ENCODE measurements at regions not wholly inside any gene's neighbourhood (a gene's known extent, or its start where the extent isn't known, plus 50 kb on each side); places are given as distances from the start of the nearest gene placed in this dataset.
"Not testable (repeated sequence)": the region's sequence is repeated elsewhere in the genome, so short reads cannot be mapped to it uniquely, and the experiment has no call there.

DNA sequence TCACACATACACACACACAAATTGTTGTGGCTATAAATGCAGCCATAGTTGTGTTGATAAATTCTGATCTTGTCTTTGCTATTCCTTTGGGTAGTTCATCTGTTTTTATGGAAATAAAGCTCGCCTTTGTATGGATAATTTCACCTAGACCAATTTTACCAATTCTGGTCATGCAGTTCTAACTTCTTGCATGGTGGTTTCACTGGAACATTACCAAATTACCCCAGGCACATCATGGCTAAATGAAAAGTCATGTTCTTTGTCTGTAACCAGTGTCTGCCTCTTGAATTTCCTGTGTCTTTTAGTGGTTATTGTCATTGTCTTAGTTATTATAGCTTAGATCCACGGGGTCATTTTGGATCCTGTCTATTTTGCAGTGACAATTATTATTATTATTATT lies 50.3 kb upstream of the TMC1 start:
- DNase-seq (ENCODE audit: low read depth in 2 of 2), result no peak

DNA sequence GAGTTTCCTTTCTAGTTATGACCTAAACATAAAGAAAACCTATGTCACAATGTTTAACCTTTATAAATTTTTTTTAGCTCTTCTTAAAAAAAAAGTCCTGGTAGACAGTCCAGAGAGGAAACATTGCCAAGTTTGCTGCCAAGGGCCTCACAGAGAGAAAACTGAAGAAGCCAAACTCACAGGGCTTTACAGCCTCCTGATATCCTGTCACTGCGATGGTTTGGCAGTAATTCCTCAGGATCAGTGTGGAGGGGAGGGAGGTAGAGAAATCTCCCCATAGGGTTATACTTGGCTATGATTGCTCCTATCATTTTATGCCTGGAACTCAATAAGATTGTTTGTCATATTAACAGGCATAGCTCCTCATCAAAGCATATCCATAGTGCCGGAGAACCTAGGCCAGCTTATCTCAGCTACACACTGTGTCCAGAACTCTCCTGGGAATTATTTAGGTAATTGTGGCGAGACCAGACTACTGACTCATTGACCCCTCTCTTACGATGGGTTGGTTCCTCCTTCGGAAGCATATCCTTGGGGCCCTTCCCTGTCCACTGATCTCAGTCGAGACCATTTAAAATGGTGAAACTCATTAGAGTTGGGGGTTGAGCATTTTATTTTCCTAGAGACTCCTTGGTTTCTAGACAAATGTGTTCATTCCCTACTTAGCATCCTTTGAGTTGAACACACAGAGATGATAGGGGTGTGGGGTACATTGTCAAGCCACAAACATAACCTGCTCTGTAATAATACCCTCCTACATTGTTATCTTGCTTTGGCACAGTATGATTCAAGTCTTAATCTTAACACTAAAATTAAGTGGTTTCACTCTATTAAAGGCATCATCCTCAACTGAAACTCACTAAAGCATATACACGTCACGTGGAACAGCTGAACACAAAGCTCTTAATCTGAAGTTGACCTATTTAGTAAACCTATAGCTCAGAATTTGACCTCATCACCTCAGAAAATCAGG lies 53.4 kb upstream of the TMC1 start:
- no peak for DNase-seq (ENCODE audit: low read depth in 2 of 2)

DNA sequence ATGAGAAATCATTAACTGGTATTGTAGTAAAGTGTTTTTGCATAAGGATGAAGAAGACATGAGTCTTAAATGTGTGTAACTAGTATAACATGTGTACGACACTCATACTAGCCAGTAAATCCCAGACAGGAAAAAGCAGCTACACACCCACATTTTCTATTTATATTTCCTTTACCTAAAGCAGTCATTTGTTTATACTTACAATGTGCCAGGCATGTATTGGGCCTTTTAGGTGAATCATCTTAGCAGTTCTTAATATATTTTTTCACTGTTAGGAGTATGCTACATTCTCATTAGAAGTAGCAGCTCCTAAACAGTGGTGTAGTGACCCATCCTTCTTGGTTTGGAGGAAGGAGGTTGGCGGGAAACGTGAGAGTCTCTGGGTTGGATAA lies 55.8 kb upstream of the TMC1 start:
- DNase-seq (ENCODE audit: low read depth in 2 of 2), result no peak

GRCh38 chr9:72464857-72465592 lies 56.4 kb upstream of the TMC1 start:
- DNase-seq (ENCODE audit: low read depth in 2 of 2), result no peak

DNA sequence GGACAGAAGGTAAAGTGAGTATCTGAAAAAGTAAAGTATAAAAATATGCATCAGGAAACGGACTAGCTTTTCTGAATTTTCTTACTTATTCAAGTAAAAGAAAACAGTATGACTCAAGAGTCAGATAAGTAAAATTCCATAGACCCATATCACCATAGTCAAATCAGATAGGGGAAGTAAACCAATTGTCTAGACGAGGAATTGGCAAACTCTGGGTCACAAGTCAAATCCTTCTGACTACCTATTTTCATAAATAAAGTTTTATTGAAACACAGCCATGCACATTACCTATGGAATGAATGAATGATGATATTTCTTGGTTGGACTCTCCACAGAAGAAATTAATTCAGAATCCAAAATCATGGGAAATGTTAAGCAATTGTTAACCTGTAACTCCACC lies 59.1 kb upstream of the TMC1 start:
- no peak for DNase-seq (ENCODE audit: low read depth in 2 of 2)

- no peak for DNase-seq (ENCODE audit: low read depth in 2 of 2)
These were observed 60.8 kb upstream of the TMC1 start for GRCh38 chr9:72460342-72461312.

- DNase-seq (ENCODE audit: low read depth in 2 of 2), result no peak
These were observed 62.1 kb upstream of the TMC1 start for GRCh38 chr9:72459308-72459707.

DNA sequence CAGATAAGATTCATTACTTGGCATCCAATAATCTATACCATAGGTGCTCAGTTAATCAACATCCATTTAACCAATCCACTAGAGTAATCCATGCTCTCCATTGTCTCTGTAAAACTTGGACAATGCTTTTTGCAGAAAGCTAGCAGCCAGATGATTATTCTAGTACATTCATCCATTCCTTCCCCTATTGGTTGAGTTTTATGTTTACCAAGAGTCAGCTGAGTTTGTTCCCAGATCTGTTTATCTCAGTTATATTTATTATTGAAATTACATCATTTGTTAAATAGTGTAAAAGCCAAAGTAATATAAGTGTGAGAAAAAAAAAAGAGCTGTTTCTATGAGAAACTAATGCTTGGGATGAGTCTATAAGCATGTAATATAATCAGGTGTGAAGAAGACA lies 63.3 kb upstream of the TMC1 start:
- no peak for DNase-seq (ENCODE audit: low read depth in 2 of 2)

- no peak for DNase-seq (ENCODE audit: low read depth in 2 of 2)
These were observed 64.0 kb upstream of the TMC1 start for GRCh38 chr9:72457366-72457765.

DNA sequence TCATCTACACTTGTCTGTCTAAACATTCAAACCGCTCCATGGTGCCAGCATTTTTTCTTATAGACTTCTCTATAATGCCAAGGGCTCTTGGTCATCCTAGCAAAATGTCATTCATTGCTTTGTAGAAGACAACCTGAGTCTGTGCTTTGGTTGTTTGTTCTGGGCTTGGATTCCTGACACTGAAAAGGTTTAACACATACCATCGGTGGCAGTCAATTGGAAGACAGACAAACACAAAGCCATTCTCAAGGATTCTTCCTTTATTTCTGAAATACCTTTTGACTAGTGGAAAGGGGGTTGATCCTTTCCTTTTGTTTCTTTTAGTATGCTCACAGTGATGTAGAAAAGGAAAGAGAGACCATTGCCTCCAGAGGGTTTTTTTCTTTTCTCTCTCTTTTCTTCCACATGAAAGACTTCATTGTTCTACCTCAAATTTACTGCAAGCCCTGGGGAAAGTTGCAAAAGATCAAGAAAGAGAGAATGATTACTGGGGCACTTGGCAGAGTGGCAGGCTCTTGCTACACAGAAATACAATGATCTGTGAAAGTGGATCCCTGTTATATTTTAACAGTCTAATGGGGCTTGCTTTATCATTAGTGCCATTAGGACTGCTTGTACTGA lies 66.4 kb upstream of the TMC1 start:
- DNase-seq (ENCODE audit: low read depth in 2 of 2), result no peak

GRCh38 chr9:72453797-72454196 lies 67.6 kb upstream of the TMC1 start:
- no peak for DNase-seq (ENCODE audit: low read depth in 2 of 2)

DNA sequence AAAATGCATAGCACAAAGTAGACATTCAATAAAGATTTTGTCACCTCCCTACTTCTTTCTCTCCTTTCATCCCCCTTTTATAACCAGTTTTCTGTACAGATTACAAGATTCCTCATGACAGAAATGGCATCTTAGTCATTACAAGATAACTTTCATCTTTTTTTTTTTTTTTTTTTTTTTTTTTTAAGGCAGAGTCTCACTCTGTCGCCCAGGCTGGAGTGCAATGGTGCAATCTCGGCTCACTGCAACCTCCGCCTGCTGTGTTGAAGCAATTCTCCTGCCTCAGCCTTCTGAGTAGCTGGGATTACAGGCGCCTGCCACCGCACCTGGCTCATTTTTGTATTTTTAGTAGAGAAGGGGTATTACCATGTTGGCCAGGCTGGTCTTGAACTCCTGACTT lies 75.2 kb upstream of the TMC1 start:
- not testable (repeated sequence) for DNase-seq (ENCODE audit: low read depth in 2 of 2)

DNA sequence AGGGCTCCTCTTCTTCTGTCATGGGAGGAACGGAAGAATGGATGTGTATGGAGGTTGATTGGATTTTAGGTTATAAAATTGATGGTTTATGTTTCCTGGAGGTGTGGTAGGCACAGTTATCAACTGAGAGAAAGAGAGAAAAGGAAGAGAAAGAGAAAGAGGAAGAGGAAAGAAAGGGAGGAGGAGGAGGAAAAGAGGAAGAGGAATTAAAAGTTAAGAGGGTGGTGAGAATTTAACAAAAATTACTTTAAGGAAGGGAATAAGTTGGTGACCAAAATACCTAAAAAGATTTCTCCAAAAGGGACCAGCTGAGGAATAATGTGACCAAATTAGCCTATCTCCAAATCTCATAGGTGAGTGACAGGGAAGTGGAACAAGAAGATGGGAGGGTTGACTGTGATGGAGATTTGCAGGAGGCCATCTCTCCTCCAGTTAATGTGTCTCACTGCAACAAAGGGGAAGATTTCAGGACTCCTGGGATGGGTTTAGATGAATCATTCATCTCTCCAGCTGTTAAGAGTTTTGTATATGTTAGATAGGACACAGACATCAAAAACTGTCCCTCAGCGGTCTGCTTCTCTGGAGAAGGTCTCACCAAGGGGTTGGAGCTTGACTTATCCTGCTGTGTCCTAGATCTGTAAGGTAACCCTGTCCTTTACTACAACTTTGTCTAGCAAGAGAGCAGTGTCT lies 76.0 kb upstream of the TMC1 start:
- DNase-seq (ENCODE audit: low read depth in 2 of 2), result no peak

DNA sequence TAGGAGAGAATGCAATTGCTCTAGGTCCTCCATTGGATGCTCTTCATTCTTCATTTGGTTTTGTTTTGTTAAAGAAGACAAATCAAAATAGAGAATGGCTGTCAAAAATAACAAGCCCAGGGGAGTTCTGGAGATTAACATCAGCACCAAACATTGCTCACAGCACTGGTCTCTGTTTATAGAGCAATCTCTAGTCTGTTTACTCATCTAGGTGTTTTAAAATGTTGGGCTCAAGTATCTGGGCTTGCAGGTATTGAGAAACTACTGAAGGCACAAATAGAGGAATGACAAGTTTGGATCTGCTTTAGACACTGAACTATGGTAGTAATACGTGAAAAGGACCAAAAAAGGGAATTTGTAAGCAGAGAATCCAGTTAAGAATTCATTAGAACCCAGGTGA lies 77.0 kb upstream of the TMC1 start:
- no peak for DNase-seq (ENCODE audit: low read depth in 2 of 2)

DNA sequence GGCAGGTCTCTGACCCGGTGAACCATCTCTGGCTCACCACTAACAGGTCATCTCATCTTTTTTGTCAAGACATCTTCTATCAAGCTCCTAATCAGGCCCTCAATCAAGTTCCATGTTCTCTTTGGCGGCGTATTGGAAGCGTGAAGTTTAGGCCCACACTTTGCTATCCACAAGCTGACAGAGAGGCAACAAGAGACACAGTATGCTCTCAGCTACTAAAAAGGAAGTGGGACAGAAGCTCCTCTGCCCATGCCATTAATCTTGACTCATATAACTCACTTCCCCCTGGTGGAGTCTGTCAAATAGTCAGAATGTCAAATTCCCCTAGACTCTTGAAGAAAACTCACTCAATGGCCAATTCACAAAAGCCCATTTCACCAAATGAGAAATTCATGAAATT lies 77.6 kb upstream of the TMC1 start:
- no peak for DNase-seq (ENCODE audit: low read depth in 2 of 2)

DNA sequence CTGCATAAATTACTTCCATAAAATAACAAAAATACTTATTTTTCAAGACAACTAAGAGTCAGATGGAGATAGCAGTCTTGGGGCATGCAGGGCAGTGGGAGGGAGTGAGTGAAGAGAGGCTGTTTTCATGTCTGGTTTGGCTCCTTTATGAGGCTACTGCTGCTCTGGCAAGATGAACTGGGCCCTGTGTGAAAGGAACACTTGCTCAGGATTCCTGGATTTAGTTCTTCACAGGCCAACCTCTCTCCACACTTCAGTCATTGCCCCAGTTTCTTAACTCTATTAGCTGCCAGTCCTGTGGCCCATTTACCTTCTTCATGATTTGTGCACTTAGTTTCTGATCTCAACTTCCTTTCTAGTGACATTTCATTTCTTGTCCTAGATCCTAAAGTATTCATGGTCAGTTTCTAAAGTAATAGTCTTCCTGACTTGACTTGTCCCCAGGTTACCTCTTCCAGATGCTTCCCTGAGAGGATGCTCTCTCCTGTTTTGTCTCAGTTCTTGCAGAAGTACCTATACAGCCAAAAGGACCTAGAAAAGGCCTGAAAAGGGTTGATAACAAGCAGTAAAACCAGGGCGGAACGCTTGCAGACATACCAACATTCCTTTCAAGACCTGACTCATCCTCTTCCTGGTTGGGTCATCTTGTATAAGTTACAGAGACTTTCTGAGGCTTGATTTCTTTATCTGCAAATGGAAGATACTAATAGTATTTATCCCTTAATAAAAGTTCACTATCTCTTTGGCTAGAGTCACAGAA lies 77.0 kb upstream of the ZFAND5 start:
- peak; percentile 71 to 76 for DNase-seq (ENCODE audit: low read depth in 2 of 2)

- DNase-seq (ENCODE audit: low read depth in 2 of 2), result no peak
These were observed 76.2 kb upstream of the ZFAND5 start for GRCh38 chr9:72440992-72441847.

- DNase-seq (ENCODE audit: low read depth in 2 of 2), result no peak
These were observed 75.4 kb upstream of the ZFAND5 start for GRCh38 chr9:72440378-72440777.

DNA sequence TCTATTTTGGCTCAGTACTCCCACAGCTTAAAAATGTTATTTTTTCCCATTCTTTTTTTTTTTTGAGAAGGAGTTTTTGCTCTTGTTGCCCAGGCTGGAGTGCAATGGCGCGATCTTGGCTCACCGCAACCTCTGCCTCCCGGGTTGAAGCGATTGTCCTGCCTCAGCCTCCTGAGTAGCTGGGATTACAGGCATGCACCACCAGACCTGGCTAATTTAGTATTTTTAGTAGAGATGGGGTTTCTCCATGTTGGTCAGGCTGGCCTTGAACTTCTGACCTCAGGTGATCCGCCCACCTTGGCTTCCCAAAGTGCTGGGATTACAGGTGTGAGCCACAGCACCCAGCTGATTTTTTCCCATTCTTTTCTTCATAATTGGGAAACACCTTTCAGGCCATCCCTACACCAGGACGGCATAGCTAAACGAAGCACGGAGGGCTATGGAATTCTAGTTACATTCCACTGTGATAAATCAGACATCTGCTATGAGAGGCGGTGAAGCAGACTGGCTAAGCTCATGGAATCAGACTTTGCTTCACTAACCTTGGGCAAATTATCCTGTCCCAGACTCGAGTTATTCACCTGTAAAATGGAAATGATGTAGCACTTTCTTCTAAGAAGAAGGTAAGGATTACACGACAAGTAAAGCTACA lies 68.7 kb upstream of the ZFAND5 start:
- DNase-seq (ENCODE audit: low read depth in 2 of 2), result peak; percentile 52 to 61

Measured in fibroblast of skin of left quadriceps (primary cell).